C4-2B (cell line): ENCODE measurements at regions not wholly inside any gene's neighbourhood (a gene's known extent, or its start where the extent isn't known, plus 50 kb on each side); places are given as distances from the start of the nearest gene placed in this dataset.

Experiments
- H3K27ac ChIP-seq: fragments of 450-650 bp; 2 replicates; pipeline ENCODE4 v1.5.1; 2017
- ZFX ChIP-seq: fragments of 450-650 bp; IDR thresholded peaks from 2 replicates; pipeline ENCODE4 v1.6.1; 2017
- TF ChIP-seq, protein P1 (sequence below): fragments of 450-650 bp; conservative IDR thresholded peaks from 2 replicates; pipeline ENCODE4 v1.5.1; 2017; ENCODE audit warnings: mild to moderate bottlenecking

GRCh38 chr15:38059665-38060064, 125.2 kb downstream of the TMCO5A start:
- TF ChIP-seq ZFX: no peak
- TF ChIP-seq, protein P1, sequence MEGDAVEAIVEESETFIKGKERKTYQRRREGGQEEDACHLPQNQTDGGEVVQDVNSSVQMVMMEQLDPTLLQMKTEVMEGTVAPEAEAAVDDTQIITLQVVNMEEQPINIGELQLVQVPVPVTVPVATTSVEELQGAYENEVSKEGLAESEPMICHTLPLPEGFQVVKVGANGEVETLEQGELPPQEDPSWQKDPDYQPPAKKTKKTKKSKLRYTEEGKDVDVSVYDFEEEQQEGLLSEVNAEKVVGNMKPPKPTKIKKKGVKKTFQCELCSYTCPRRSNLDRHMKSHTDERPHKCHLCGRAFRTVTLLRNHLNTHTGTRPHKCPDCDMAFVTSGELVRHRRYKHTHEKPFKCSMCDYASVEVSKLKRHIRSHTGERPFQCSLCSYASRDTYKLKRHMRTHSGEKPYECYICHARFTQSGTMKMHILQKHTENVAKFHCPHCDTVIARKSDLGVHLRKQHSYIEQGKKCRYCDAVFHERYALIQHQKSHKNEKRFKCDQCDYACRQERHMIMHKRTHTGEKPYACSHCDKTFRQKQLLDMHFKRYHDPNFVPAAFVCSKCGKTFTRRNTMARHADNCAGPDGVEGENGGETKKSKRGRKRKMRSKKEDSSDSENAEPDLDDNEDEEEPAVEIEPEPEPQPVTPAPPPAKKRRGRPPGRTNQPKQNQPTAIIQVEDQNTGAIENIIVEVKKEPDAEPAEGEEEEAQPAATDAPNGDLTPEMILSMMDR: no peak
- no peak overlapping the region for H3K27ac ChIP-seq

- H3K27ac ChIP-seq: no peak overlapping the region
- TF ChIP-seq ZFX: no peak
Observed at GRCh38 chr15:38061856-38062649, 127.6 kb downstream of the TMCO5A start.

GRCh38 chr15:38062696-38063095, 128.3 kb downstream of the TMCO5A start:
- no peak overlapping the region for H3K27ac ChIP-seq
- TF ChIP-seq, protein P1: no peak
- TF ChIP-seq ZFX: no peak

GRCh38 chr15:38065721-38066345, 131.4 kb downstream of the TMCO5A start:
- TF ChIP-seq, protein P1: no peak
- TF ChIP-seq ZFX: no peak
- no peak overlapping the region for H3K27ac ChIP-seq

GRCh38 chr15:38066612-38067011, 132.2 kb downstream of the TMCO5A start:
- no peak overlapping the region for H3K27ac ChIP-seq
- no peak for TF ChIP-seq ZFX
- TF ChIP-seq, protein P1: no peak

DNA sequence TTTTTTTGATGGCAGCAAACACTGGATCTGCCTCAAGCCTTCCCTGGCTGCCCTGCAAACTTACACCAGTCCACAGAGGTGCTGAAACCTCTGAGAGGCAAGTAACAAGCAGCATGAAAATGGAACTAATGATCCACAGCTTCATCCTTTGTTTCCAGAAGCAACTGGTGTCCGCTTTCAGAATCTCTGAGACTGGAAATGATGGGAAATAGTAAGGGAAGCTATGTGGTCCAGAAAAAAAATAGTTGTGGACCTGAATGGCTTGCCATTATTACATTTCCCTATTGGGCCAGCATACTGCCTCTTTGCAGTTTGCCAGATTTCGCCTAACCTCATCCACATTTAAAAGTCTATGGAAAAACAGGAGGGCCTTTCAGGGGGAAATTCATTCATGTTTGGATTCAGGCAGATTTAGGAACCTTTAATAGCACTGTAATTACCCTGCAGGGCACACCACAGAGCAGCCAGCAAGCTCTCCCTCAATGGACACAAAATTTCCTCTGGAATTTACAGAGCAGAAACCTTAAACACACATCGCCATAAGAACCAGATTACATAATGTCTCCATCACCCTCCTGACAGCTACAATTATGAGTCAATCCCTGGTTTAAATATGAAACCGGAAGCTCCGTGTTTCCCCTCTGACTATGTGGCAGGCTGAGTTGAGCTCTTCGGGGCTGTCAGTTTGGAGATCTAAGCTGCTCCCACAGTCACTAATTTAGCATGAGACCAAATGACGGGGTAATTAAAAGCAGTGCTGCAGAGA, 134.4 kb downstream of the TMCO5A start:
- no peak overlapping the region for H3K27ac ChIP-seq
- TF ChIP-seq, protein P1: no peak

GRCh38 chr15:38069511-38070011, 135.1 kb downstream of the TMCO5A start:
- H3K27ac ChIP-seq: no peak overlapping the region
- TF ChIP-seq, protein P1: no peak
- no peak for TF ChIP-seq ZFX
